GM19240 (cell line): ENCODE measurements at regions not wholly inside any gene's neighbourhood (a gene's known extent, or its start where the extent isn't known, plus 50 kb on each side); places are given as distances from the start of the nearest gene placed in this dataset.

Source experiments
- DNase-seq: peaks from one replicate; pipeline ENCODE4 v3.0.0; 2011; ENCODE audit warnings: low spot score; ENCODE audit not compliant: insufficient read length

- no peak for DNase-seq
Observed at GRCh38 chr9:99531313-99531712, 290.4 kb upstream of the NR4A3 start.

- DNase-seq, result no peak
Observed at GRCh38 chr9:99533421-99533820, 288.3 kb upstream of the NR4A3 start.

GRCh38 chr9:99537996-99538395 lies 283.7 kb upstream of the NR4A3 start:
- DNase-seq, result no peak

- DNase-seq, result no peak
Observed at GRCh38 chr9:99544526-99544925, 277.2 kb upstream of the NR4A3 start.

- DNase-seq, result no peak
Observed at GRCh38 chr9:99549441-99549840, 272.2 kb upstream of the NR4A3 start.

GRCh38 chr9:99555792-99556191 lies 265.9 kb upstream of the NR4A3 start:
- DNase-seq, result no peak

- no peak for DNase-seq
Observed at GRCh38 chr9:99556998-99557397, 264.7 kb upstream of the NR4A3 start.

GRCh38 chr9:99557816-99558215 lies 263.9 kb upstream of the NR4A3 start:
- DNase-seq, result no peak

- no peak for DNase-seq
Observed at GRCh38 chr9:99559776-99560175, 261.9 kb upstream of the NR4A3 start.

- no peak for DNase-seq
Observed at GRCh38 chr9:99560561-99560960, 261.1 kb upstream of the NR4A3 start.

GRCh38 chr9:99561509-99561917 lies 260.2 kb upstream of the NR4A3 start:
- no peak for DNase-seq

- no peak for DNase-seq
Observed at GRCh38 chr9:99561961-99562565, 259.6 kb upstream of the NR4A3 start.

GRCh38 chr9:99563364-99563763 lies 258.3 kb upstream of the NR4A3 start:
- DNase-seq, result no peak

- DNase-seq, result no peak
Observed at GRCh38 chr9:99565203-99565602, 256.5 kb upstream of the NR4A3 start.

GRCh38 chr9:99567436-99567835 lies 254.2 kb upstream of the NR4A3 start:
- DNase-seq, result no peak

GRCh38 chr9:99569840-99570239 lies 251.8 kb upstream of the NR4A3 start:
- DNase-seq, result no peak

GRCh38 chr9:99572567-99572966 lies 249.1 kb upstream of the NR4A3 start:
- no peak for DNase-seq

- DNase-seq, result no peak
Observed at GRCh38 chr9:99573085-99573484, 248.6 kb upstream of the NR4A3 start.

GRCh38 chr9:99573886-99574285 lies 247.8 kb upstream of the NR4A3 start:
- no peak for DNase-seq

GRCh38 chr9:99576002-99576401 lies 245.7 kb upstream of the NR4A3 start:
- DNase-seq, result no peak

GRCh38 chr9:99576876-99577275 lies 244.8 kb upstream of the NR4A3 start:
- no peak for DNase-seq

GRCh38 chr9:99577351-99577750 lies 244.3 kb upstream of the NR4A3 start:
- DNase-seq, result no peak

- no peak for DNase-seq
Observed at GRCh38 chr9:99578666-99579065, 243.0 kb upstream of the NR4A3 start.

- DNase-seq, result no peak
Observed at GRCh38 chr9:99579964-99580363, 241.7 kb upstream of the NR4A3 start.
